Epithelial cell of proximal tubule (primary cell): ENCODE measurements at regions not wholly inside any gene's neighbourhood (a gene's known extent, or its start where the extent isn't known, plus 50 kb on each side); places are given as distances from the start of the nearest gene placed in this dataset.

Source experiments
- DNase-seq: peaks from one replicate; pipeline ENCODE4 v3.0.0-alpha.2; 2011; ENCODE audit warnings: low read depth
- H3K4me3 ChIP-seq: 2 replicates; pipeline ENCODE4 v1.5.1; 2011; ENCODE audit warnings: low read depth, mild to moderate bottlenecking, low read length
- CTCF ChIP-seq: conservative IDR thresholded peaks from 2 replicates; pipeline ENCODE4 v1.5.1; 2012; ENCODE audit warnings: low read depth, mild to moderate bottlenecking, low read length

GRCh38 chr5:89282554-89283510 is 399.8 kb upstream of the MEF2C start:
- peak; percentile 63 for DNase-seq
- no peak overlapping the region for H3K4me3 ChIP-seq
- no peak for TF ChIP-seq CTCF

GRCh38 chr5:89281766-89282553 is 399.0 kb upstream of the MEF2C start:
- DNase-seq, result no peak
- TF ChIP-seq CTCF, result no peak

GRCh38 chr5:89281211-89281610 is 398.2 kb upstream of the MEF2C start:
- H3K4me3 ChIP-seq, result no peak overlapping the region
- DNase-seq, result no peak
- TF ChIP-seq CTCF, result no peak

More at GRCh38 chr5:89281766-89282553, 399.0 kb upstream of the MEF2C start:
- H3K4me3 ChIP-seq, result no peak overlapping the region

- no peak for DNase-seq
- TF ChIP-seq CTCF, result no peak
- H3K4me3 ChIP-seq, result no peak overlapping the region
These were observed 397.4 kb upstream of the MEF2C start for GRCh38 chr5:89280103-89281037.

- TF ChIP-seq CTCF, result no peak
- no peak overlapping the region for H3K4me3 ChIP-seq
- DNase-seq, result no peak
These were observed 396.5 kb upstream of the MEF2C start for GRCh38 chr5:89279391-89280036.

GRCh38 chr5:89277816-89278215 is 394.8 kb upstream of the MEF2C start:
- no peak for TF ChIP-seq CTCF
- no peak overlapping the region for H3K4me3 ChIP-seq
- peak; percentile 12 for DNase-seq
